HFF-Myc (cell line): ENCODE measurements at regions not wholly inside any gene's neighbourhood (a gene's known extent, or its start where the extent isn't known, plus 50 kb on each side); places are given as distances from the start of the nearest gene placed in this dataset.

Experiments used
- DNase-seq: peaks from one replicate; pipeline ENCODE4 v3.0.0-alpha.2; 2011; ENCODE audit warnings: low read depth; ENCODE audit errors: extremely low read depth
- H3K4me3 ChIP-seq: replicated peaks from 2 replicates; pipeline ENCODE4 v1.5.1; 2011; ENCODE audit warnings: low read depth, mild to moderate bottlenecking, control low read depth, low read length
- CTCF ChIP-seq: IDR thresholded peaks from 2 replicates; pipeline ENCODE4 v1.5.1; 2012; ENCODE audit warnings: mild to moderate bottlenecking, low read depth, low read length, control low read depth; ENCODE audit errors: missing control alignments

- no peak overlapping the region for H3K4me3 ChIP-seq
- no peak for TF ChIP-seq CTCF
- DNase-seq: no peak
These were observed 260.5 kb downstream of the MSRB3 start for GRCh38 chr12:65539023-65539422.

GRCh38 chr12:65540140-65540539, 261.7 kb downstream of the MSRB3 start:
- no peak for TF ChIP-seq CTCF
- no peak for DNase-seq
- no peak overlapping the region for H3K4me3 ChIP-seq

- no peak overlapping the region for H3K4me3 ChIP-seq
- DNase-seq: no peak
- TF ChIP-seq CTCF: no peak
These were observed 268.0 kb downstream of the MSRB3 start for GRCh38 chr12:65546528-65546927.

GRCh38 chr12:65556676-65557437, 267.4 kb upstream of the HMGA2 start:
- TF ChIP-seq CTCF: peak; percentile 81
- no peak for DNase-seq
- no peak overlapping the region for H3K4me3 ChIP-seq

- no peak for DNase-seq
- H3K4me3 ChIP-seq: no peak overlapping the region
- no peak for TF ChIP-seq CTCF
These were observed 266.7 kb upstream of the HMGA2 start for GRCh38 chr12:65557438-65558181.

GRCh38 chr12:65560286-65560685, 264.0 kb upstream of the HMGA2 start:
- DNase-seq: no peak
- no peak for TF ChIP-seq CTCF
- no peak overlapping the region for H3K4me3 ChIP-seq
